CD4-positive, alpha-beta T cell treated with Interleukin-12 subunit alpha and Interleukin-12 subunit beta, for 1 hour (primary cell): ENCODE measurements at regions not wholly inside any gene's neighbourhood (a gene's known extent, or its start where the extent isn't known, plus 50 kb on each side); places are given as distances from the start of the nearest gene placed in this dataset.

Experiments
- DNase-seq: peaks from one replicate; pipeline ENCODE4 v3.0.0-alpha.2; 2020

DNA sequence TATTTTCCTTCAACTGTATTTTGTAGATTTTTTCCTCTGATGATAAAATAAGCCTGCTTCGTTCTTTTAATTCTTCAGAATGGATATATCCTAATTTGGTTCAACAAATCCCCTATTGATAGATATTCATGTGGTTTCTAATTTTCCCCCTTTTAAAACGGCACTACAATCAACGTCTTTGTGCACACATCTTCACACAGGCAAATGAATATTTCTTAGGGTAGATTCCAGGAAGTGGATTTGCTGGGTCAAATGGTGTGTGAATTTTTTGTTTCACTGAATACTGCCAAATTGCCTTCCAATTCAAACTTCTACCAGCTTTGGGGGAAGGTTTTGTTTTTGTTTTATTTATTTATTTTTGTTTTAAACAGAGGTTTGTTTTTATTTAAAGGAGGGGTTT, 287.2 kb downstream of the FOXO1 start:
- DNase-seq = no peak

- DNase-seq = no peak
Observed at GRCh38 chr13:40379794-40380578, 286.5 kb downstream of the FOXO1 start.

DNA sequence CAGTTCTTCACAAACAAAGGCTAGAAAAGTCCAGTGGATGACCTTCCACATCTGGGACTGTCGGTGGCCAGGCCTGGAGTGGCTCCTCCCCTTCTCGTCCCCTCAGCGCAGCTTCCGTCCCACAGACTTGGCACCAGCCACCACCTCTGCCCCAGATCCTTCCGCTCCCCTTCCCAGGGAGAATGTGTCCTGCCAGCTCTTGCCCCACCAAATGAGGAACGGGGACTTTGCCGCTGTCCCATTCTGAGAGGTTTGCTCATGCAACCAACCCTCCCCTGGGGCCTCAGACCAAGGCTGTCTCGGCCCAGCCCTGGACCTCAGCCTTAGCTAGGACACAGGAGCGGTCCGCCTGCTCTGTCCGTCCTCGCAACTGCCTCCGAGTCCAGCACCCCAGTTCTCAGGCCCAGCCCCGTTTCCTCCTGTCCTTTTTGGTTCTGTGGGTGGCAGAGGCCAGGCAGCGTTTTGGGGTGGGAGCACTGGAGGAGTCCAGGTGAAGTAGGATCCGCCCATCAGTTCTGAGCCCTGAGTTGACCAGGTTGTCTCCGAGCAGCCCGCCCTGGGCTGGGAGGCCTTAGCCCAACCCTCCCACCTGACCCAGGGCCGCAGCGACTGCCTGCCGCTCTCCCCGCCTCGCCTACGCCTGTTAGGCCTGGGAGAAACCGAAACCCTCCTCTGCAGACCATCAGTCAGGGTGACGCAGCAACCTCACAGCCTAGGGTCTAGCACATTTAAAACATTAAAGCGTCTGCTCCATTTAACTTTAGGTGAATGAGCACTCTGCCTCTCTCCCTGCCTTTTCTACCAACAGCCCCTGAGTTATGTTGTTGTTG, 284.3 kb downstream of the FOXO1 start:
- no peak for DNase-seq

DNA sequence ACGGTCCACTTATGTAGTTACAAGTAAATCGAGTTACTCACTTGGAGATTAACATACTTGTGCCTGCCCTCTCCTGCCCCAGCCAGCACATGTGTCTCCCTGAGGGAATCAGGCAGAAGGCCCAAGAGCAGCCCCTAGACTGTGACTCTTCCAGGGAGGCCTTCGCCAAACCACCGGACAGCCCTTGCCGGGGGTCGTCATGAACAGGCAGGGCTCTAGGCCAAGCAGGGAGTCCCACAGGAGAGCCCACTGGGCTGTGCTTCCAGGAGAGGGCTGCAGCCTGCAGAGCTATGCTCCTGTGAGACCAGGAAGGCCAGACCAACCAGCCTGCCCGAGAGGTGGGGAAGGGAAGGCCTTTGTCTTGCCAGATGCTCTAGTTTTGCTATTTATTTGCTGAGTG, 283.3 kb downstream of the FOXO1 start:
- DNase-seq = no peak

GRCh38 chr13:40383885-40384284, 282.6 kb downstream of the FOXO1 start:
- peak; percentile 16 for DNase-seq

GRCh38 chr13:40384976-40385857, 281.2 kb downstream of the FOXO1 start:
- DNase-seq = no peak

DNA sequence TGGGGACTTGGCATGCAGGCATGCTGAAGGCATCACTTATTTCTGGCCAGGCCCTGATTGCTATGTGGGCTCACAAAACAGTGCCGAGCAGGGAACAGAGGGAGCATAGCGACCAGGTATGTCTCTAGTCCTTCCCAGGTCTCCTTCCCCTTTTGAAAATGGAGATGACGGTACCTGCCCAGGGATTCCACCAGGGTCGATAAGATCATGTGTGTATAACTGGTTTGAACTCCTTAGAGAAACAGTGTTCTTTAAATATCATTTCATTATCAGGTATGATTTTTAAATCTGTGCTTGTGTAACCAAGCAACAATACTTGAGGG, 280.6 kb downstream of the FOXO1 start:
- no peak for DNase-seq

DNA sequence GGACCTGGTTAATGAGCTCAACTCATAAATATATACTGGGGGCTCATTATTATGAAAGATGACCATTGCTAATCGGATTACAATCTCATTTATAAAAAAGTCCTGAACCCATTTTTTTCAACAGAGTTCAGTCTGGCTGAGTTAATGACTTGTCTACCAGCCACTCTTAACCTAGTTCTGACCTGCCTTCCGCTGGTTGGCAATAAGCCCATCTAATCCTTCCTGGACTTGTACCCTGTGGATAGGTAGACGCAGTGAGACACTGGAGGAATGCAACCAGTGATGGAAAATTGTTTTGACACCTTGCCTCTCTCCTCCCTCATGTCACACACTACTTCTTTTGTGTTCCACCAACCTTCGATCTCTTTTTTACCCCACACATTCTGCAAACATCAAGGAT, 279.9 kb downstream of the FOXO1 start:
- DNase-seq = no peak

DNA sequence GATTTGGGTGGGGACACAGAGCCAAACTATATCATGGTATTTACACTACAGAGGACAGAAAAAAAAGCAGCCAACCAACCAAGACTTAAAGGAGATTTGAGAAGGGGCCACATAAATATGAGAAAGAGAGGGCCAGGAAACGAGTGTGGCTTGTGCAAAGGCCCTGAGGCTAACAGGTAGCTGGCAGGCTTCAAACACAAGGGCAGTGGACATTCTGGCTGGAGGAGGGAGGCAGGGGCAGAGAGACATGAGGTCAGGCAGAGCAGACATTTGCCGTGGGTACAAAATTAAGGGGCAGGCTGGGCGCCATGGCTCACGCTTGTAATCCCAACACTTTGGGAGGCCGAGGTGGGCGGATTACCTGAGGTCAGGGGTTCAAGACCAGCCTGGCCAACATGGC, 278.7 kb downstream of the FOXO1 start:
- DNase-seq = no peak

DNA sequence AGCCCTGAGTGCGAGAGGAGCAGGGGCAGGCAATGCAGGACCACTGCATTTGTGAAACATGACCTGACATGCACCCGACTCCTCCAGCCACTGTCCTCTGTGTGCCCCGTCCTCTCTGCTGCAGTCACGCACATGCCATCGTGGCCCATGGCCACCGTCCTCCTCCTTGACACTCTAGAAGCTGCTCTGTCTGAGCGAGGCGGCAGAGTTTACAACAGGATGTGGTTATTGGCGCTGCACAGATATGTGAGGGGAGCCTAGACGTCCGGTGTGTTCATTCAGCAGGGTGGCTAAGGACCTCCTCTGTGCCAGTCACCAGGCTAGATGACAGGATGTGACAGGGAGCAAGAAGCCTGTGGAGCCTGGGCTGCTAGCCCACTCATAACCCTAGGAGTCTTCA, 277.8 kb downstream of the FOXO1 start:
- peak; percentile 88 for DNase-seq

- peak; percentile 64 for DNase-seq
Observed at GRCh38 chr13:40389081-40389641, 277.3 kb downstream of the FOXO1 start.

DNA sequence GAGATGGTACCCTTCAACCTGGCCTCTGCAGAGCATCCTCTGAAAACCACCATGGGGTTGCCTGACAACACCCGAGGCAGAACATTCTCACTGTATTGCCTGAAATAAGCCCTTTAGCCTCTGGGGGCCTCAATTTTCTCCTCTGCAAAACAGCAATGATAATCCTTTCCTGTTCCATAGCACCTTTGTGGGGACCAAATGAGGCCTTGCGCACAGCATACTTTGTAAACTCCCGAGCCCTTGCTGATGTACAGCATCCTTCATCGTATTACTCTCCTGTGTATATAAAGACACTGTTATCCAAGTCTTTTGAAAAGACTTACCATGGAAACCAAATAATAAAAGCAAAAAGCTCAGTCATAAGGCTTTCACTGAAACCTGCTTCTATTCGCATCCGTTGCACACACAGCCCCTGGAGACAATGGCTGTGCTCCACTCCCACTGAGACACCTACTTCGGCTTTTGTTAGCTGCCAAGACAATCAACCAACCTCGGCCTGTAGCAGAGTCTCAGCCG, 276.0 kb downstream of the FOXO1 start:
- no peak for DNase-seq

DNA sequence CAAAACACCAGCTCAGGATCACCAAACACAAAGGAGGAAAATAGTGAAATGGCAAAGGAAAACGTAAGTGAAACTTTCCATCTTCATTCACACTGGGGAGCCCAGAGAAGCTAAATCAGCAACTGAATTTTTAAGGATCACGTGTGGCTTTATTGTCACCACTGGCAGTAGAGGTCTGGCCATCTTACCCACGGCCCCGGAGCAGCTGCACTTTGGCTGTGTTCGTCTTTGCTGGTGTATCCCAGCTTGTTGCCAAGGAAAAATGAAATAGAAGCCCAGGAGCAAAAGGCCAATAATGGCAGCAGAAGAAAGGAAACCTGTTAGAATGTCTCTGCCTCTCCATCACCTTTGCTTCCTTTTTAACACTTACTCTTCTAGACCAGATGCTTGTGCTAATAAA, 274.7 kb downstream of the FOXO1 start:
- no peak for DNase-seq

DNA sequence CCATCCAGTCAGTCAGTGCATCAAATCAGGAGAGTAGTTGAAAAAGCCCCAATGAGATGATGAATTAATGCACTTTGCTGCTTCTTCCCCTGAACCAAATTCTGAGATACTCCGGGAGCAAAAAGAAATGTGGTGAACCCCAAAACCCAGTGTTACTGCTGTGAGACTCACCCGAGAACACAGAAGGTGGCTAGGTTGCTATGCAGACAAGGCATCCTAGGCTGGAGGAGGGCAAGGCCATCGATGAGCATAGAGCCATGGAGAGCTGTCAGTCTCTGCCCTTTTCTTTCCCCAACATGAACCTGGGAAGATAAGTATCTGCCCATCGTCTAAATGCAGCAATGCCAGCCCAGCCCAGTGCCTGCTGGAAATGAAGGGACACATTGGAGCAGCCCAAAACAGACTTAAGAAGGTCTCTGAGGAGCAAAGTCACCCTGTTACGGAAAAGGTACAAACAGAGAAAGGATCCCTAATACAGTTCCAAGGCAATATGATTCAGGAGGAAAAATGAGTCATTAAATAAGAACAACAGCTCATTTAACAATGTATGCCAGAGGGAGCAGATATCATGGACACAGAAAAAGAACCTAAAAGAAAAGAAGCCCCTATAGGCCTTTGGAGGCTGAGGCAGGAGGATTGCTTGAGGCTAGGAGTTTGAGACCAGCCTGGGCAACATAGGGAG, 272.0 kb downstream of the FOXO1 start:
- DNase-seq = no peak

GRCh38 chr13:40398065-40398464, 268.4 kb downstream of the FOXO1 start:
- DNase-seq = no peak

GRCh38 chr13:40399756-40400155, 266.7 kb downstream of the FOXO1 start:
- no peak for DNase-seq

DNA sequence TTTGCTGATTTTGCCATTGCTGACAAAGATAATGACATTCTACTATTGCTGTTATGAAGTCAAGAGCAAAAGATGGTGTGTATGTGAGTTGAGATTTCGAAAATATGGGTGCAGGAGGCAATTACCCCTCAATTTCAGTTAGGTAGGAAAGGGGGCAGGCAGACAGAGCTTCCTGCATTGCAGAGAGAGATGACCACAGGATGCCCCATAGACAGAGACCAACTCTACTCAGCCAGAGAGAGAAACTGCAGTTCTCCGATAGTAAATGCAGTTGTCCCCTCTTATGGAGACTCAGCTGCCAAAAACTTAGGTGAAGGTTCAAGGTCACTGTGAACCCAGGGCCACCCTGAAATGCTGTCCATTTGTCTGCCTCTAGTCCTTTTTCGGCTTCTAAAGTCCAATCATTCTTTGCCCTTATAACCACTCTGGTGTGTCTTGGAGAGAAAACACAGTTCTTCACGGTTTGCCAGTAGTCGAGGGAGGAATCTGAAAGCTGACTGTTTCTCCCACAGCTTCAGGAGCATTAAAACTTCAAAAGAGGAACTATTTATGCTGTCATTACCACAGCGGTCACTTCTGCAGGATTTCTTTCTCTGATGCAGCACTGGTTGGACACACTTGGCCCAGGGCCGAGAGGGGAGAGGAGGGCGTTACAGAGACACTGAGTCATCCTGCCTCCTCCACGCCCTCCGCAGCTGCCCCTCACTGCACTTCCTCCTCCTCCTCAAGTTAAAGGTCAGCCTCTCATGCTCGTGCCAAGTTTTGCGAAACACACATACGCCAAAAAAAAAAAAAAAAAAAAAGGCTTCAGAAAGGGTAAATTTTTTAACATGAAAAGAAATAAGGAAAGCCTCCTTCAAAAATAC, 264.3 kb downstream of the FOXO1 start:
- DNase-seq = peak; percentile 34

GRCh38 chr13:40402931-40403431, 263.5 kb downstream of the FOXO1 start:
- DNase-seq = no peak

- no peak for DNase-seq
Observed at GRCh38 chr13:40403509-40404241, 262.8 kb downstream of the FOXO1 start.

- DNase-seq = no peak
Observed at GRCh38 chr13:40404407-40404806, 262.0 kb downstream of the FOXO1 start.
